ENCODE measurements at regions not wholly inside any gene's neighbourhood (a gene's known extent, or its start where the extent isn't known, plus 50 kb on each side); places are given as distances from the start of the nearest gene placed in this dataset.
"Not testable (repeated sequence)": the region's sequence is repeated elsewhere in the genome, so short reads cannot be mapped to it uniquely, and the experiment has no call there.

GRCh38 chr13:107928762-107929161 is 286.6 kb downstream of the LIG4 start:
- Histone ChIP-seq H3K9me3 (ENCODE audit: insufficient read depth, low read depth, low read length) (no peaks in the 10 kb centered on the region), H4K20me1 (ENCODE audit: insufficient read depth, low read length) (no peaks in the 10 kb centered on the region), H2AFZ (ENCODE audit: low read depth, low read length) (no peak overlapping the region), H3K9ac (ENCODE audit: low read length) (no peak overlapping the region), H3K4me2 (ENCODE audit: low read length) (no peak overlapping the region), H3K27ac (ENCODE audit: low read depth, low read length) (no peak overlapping the region), H3K4me3 (ENCODE audit: insufficient read depth, low read depth, low read length) (no peak overlapping the region), H3K36me3 (ENCODE audit: insufficient read depth, low read length) (no peaks in the 10 kb centered on the region), H3K4me1 (ENCODE audit: insufficient read depth, low read length) (no peaks in the 10 kb centered on the region), H3K27me3 (ENCODE audit: insufficient read depth, low read length) (no peaks in the 10 kb centered on the region), H3K79me2 (ENCODE audit: insufficient read depth, low read length) (no peaks in the 10 kb centered on the region)
- H3K9me3 Mint-ChIP-seq (ENCODE audit: unreplicated experiment), result no peaks in the 10 kb centered on the region
- FAIRE-seq (no peak), DNase-seq (ENCODE audit: low read depth) (no peak)
- no peak overlapping the region for H3K4me3 Mint-ChIP-seq (ENCODE audit: unreplicated experiment)
- H3K36me3 Mint-ChIP-seq (ENCODE audit: low read depth, unreplicated experiment), result no peaks in the 10 kb centered on the region
- no peaks in the 10 kb centered on the region for H3K4me1 Mint-ChIP-seq (ENCODE audit: low read depth, unreplicated experiment)
- no peak for TF ChIP-seq EZH2 (IDR thresholded peaks at IDR 0.05; ENCODE audit: insufficient read depth, low read length)
- TF ChIP-seq CTCF (IDR thresholded peaks at IDR 0.05; ENCODE audit: insufficient read depth, low read depth, low read length), result no peak
- H3K27me3 Mint-ChIP-seq (ENCODE audit: low read depth, unreplicated experiment), result no peaks in the 10 kb centered on the region
- H3K27ac Mint-ChIP-seq (ENCODE audit: unreplicated experiment), result no peak overlapping the region

DNA sequence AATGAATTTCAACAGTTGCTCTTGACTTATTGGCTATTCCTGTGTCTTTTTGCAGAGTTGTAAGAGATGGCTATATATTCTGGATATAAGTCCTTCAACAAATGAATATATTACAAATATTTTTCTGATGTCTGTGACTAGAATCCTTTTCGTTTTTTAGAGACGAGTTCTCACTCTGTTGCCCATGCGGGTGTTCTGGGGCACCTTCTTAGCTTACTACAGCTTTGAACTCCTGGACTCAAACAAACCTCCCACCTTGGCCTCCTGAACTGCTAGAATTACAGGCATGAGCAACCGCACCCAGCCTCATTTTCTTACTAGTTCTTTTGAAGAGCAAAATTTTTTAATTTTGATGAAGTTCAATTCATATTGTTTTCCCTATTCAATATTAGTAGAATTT is 287.8 kb downstream of the LIG4 start:
- Mint-ChIP-seq H3K4me3 (ENCODE audit: unreplicated experiment) (no peak overlapping the region), H3K27me3 (ENCODE audit: low read depth, unreplicated experiment) (no peaks in the 10 kb centered on the region), H3K9me3 (ENCODE audit: unreplicated experiment) (no peaks in the 10 kb centered on the region), H3K36me3 (ENCODE audit: low read depth, unreplicated experiment) (no peaks in the 10 kb centered on the region), H3K27ac (ENCODE audit: unreplicated experiment) (no peak overlapping the region), H3K4me1 (ENCODE audit: low read depth, unreplicated experiment) (no peaks in the 10 kb centered on the region)
- DNase-seq (ENCODE audit: low read depth), result no peak
- Histone ChIP-seq H3K4me3 (ENCODE audit: insufficient read depth, low read depth, low read length) (no peak overlapping the region), H3K9me3 (ENCODE audit: insufficient read depth, low read depth, low read length) (no peaks in the 10 kb centered on the region), H3K27ac (ENCODE audit: low read depth, low read length) (no peak overlapping the region), H3K4me1 (ENCODE audit: insufficient read depth, low read length) (no peaks in the 10 kb centered on the region), H3K79me2 (ENCODE audit: insufficient read depth, low read length) (no peaks in the 10 kb centered on the region), H3K9ac (ENCODE audit: low read length) (no peak overlapping the region), H4K20me1 (ENCODE audit: insufficient read depth, low read length) (no peaks in the 10 kb centered on the region), H3K36me3 (ENCODE audit: insufficient read depth, low read length) (no peaks in the 10 kb centered on the region), H3K27me3 (ENCODE audit: insufficient read depth, low read length) (no peaks in the 10 kb centered on the region), H2AFZ (ENCODE audit: low read depth, low read length) (no peak overlapping the region), H3K4me2 (ENCODE audit: low read length) (no peak overlapping the region)
- no peak for FAIRE-seq
- no peak for TF ChIP-seq CTCF (IDR thresholded peaks at IDR 0.05; ENCODE audit: insufficient read depth, low read depth, low read length)
- no peak for TF ChIP-seq EZH2 (IDR thresholded peaks at IDR 0.05; ENCODE audit: insufficient read depth, low read length)

DNA sequence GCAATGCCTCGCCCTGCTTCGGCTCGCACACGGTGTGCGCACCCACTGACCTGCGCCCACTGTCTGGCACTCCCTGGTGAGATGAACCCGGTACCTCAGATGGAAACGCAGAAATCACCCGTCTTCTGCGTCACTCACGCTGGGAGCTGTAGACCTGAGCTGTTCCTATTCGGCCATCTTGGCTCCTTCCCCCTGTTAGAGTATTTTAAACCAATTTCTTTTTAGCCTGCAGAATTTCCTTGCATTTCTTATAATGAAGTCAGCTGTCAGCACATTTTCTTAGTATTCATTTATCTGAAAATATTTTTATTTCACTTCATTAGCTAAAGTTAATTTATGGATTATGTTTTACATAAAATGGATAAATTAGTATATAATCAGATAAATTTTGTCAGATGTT is 288.8 kb downstream of the LIG4 start:
- FAIRE-seq; H3K27me3 ChIP-seq (ENCODE audit: insufficient read depth, low read length): not testable (repeated sequence)

DNA sequence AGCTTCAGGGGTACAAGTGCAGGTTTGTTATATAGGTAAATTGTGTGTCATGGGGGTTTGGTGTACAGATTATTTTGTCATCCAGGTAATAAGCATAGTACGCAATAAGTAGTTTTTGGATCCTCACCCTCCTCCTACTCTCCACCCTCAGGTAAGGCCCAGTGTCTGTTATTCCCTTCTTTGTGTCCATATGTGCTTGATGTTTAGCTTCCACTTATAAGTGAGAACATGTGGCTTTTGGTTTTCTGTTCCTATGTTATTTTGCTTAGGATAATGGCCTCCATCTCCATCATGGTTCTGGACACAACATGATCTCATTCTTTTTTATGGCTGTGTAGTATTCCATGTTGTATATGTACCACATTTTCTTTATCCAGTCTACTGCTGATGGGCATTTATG is 298.4 kb downstream of the LIG4 start:
- not testable (repeated sequence) for H3K9ac ChIP-seq (ENCODE audit: low read length); H3K4me3 Mint-ChIP-seq (ENCODE audit: unreplicated experiment); H3K27me3 Mint-ChIP-seq (ENCODE audit: low read depth, unreplicated experiment); H3K27ac ChIP-seq (ENCODE audit: low read depth, low read length); H3K4me3 ChIP-seq (ENCODE audit: insufficient read depth, low read depth, low read length); H3K27ac Mint-ChIP-seq (ENCODE audit: unreplicated experiment); H4K20me1 ChIP-seq (ENCODE audit: insufficient read depth, low read length); H3K36me3 ChIP-seq (ENCODE audit: insufficient read depth, low read length); H3K4me1 ChIP-seq (ENCODE audit: insufficient read depth, low read length); DNase-seq (ENCODE audit: low read depth); H3K36me3 Mint-ChIP-seq (ENCODE audit: low read depth, unreplicated experiment); H3K79me2 ChIP-seq (ENCODE audit: insufficient read depth, low read length); FAIRE-seq; H3K9me3 ChIP-seq (ENCODE audit: insufficient read depth, low read depth, low read length); H3K9me3 Mint-ChIP-seq (ENCODE audit: unreplicated experiment); H3K4me1 Mint-ChIP-seq (ENCODE audit: low read depth, unreplicated experiment); H3K4me2 ChIP-seq (ENCODE audit: low read length); H3K27me3 ChIP-seq (ENCODE audit: insufficient read depth, low read length); H2AFZ ChIP-seq (ENCODE audit: low read depth, low read length)

More for the DNA sequence above, 288.8 kb downstream of the LIG4 start:
- not testable (repeated sequence) for H3K9me3 ChIP-seq (ENCODE audit: insufficient read depth, low read depth, low read length); H3K4me3 ChIP-seq (ENCODE audit: insufficient read depth, low read depth, low read length); H4K20me1 ChIP-seq (ENCODE audit: insufficient read depth, low read length); H2AFZ ChIP-seq (ENCODE audit: low read depth, low read length); H3K9me3 Mint-ChIP-seq (ENCODE audit: unreplicated experiment); H3K4me1 Mint-ChIP-seq (ENCODE audit: low read depth, unreplicated experiment); H3K79me2 ChIP-seq (ENCODE audit: insufficient read depth, low read length); H3K4me2 ChIP-seq (ENCODE audit: low read length); H3K36me3 ChIP-seq (ENCODE audit: insufficient read depth, low read length); H3K36me3 Mint-ChIP-seq (ENCODE audit: low read depth, unreplicated experiment); H3K4me3 Mint-ChIP-seq (ENCODE audit: unreplicated experiment); H3K27ac Mint-ChIP-seq (ENCODE audit: unreplicated experiment); DNase-seq (ENCODE audit: low read depth); H3K9ac ChIP-seq (ENCODE audit: low read length); H3K4me1 ChIP-seq (ENCODE audit: insufficient read depth, low read length); H3K27me3 Mint-ChIP-seq (ENCODE audit: low read depth, unreplicated experiment); H3K27ac ChIP-seq (ENCODE audit: low read depth, low read length)

Measured in astrocyte (in vitro differentiated cells and primary cell).